ENCODE measurements at regions not wholly inside any gene's neighbourhood (a gene's known extent, or its start where the extent isn't known, plus 50 kb on each side); places are given as distances from the start of the nearest gene placed in this dataset.
A peak's percentile ranks its signal among the peaks of the same experiment; 100 is the strongest.

DNA sequence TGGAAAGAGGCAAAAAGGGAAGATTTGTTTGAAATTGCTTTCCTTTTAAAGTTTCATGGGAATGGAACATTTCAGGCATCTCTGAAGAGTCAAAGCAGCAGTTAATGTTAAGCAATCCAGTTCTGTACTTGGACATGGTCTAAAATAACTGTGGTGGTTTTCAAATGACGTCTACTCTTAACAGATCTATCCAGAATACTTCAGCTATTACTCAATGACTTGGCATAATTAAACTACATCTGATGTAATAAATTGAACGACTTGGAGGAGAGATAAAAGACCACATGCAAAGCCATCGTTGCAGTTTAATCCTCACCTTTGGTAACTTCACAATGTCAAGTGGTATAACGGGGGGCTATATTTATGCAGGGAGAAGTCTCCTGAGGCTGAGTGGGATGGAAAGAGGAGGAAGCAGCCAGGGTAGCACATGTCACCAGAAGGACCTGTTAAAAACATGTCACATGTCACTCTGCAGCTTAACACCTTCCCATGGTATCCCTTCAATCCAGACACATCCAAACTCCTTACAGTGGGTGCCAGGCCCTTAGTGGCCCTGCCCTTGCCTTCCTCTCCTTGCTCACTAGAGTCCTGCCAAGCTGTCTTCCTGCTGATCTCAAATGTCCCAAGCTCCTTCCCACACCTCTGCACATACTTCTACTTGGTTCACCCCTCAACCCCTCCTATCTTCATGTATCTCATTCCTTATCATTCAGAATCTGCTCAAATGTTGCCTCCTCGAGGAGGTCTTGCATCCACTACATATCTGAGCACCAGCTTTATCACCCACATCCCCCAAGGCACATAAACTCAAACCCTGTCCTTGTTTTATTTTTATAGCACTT lies 327.8 kb downstream of the SUCLA2 start:
- Histone ChIP-seq H3K36me3 (no peaks in the 10 kb centered on the region), H3K4me3 (no peak overlapping the region), H3K9me3 (no peaks in the 10 kb centered on the region), H3K27me3 (no peaks in the 10 kb centered on the region), H3K4me1 (no peaks in the 10 kb centered on the region), H3K27ac (replicated peaks in 1 of 4) (peak overlapping the region in 1 of 4 donors; percentile 31)
- TF ChIP-seq EP300 (IDR thresholded peaks at IDR 0.05): no peak
- TF ChIP-seq POLR2A (IDR thresholded peaks at IDR 0.05; ENCODE audit: low read depth): no peak
- no peak for TF ChIP-seq POLR2AphosphoS5 (IDR thresholded peaks at IDR 0.05)
- TF ChIP-seq, protein P1, sequence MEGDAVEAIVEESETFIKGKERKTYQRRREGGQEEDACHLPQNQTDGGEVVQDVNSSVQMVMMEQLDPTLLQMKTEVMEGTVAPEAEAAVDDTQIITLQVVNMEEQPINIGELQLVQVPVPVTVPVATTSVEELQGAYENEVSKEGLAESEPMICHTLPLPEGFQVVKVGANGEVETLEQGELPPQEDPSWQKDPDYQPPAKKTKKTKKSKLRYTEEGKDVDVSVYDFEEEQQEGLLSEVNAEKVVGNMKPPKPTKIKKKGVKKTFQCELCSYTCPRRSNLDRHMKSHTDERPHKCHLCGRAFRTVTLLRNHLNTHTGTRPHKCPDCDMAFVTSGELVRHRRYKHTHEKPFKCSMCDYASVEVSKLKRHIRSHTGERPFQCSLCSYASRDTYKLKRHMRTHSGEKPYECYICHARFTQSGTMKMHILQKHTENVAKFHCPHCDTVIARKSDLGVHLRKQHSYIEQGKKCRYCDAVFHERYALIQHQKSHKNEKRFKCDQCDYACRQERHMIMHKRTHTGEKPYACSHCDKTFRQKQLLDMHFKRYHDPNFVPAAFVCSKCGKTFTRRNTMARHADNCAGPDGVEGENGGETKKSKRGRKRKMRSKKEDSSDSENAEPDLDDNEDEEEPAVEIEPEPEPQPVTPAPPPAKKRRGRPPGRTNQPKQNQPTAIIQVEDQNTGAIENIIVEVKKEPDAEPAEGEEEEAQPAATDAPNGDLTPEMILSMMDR (IDR thresholded peaks at IDR 0.05): no peak
- intact Hi-C loops (cut with DNase I): no loop called here
- 33% methylated on average over 5 of the region's 5 CpGs for WGBS
- DNase-seq (ENCODE audit: extremely low spot score): no peak

DNA sequence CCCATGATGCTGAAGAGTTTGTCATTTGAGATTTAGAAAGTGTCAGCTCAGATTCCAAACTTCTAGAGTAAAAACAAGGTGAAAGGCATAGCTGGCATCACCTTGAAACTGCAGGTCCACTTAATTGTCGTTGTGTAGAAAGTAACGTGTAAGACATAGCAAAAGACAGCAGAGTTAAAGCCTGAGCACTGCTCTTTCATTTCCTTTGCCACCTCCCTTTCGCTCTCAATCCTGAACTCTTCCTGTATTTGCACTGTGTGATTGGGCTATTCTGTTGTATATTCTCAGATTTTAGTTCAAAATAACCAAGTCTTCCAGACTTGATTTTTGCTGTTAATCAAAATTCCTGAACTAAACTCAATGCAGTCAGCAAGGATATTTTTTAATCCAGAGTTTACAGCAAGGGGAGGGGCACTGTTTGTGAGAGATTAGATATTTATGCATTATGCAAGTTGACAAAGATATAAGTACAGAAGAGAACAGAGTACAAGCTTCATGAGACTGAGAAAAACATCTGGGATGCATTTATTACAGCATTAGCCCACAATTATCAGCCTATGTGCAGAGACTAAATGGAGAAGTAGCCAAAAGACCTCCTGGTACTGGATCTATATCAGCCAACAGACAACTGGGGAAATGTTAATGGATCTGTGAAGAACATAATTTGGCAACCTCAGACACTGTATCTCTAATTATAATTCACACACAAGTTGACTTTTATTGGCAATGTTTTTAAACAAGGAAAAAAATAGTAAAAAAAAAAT lies 328.6 kb downstream of the SUCLA2 start:
- intact Hi-C loops (cut with DNase I): no loop called here
- Histone ChIP-seq H3K27ac (replicated peaks in 1 of 4) (peak overlapping the region in 1 of 4 donors; percentile 31), H3K4me3 (no peak overlapping the region), H3K36me3 (no peaks in the 10 kb centered on the region), H3K9me3 (no peaks in the 10 kb centered on the region), H3K27me3 (no peaks in the 10 kb centered on the region), H3K4me1 (no peaks in the 10 kb centered on the region)
- DNase-seq (ENCODE audit: extremely low spot score): no peak
- TF ChIP-seq, protein P1 (IDR thresholded peaks at IDR 0.05): no peak
- no peak for TF ChIP-seq POLR2AphosphoS5 (IDR thresholded peaks at IDR 0.05)
- no peak for TF ChIP-seq EP300 (IDR thresholded peaks at IDR 0.05)
- TF ChIP-seq POLR2A (IDR thresholded peaks at IDR 0.05; ENCODE audit: low read depth): no peak
- 69% methylated on average over 3 of the region's 3 CpGs for WGBS

DNA sequence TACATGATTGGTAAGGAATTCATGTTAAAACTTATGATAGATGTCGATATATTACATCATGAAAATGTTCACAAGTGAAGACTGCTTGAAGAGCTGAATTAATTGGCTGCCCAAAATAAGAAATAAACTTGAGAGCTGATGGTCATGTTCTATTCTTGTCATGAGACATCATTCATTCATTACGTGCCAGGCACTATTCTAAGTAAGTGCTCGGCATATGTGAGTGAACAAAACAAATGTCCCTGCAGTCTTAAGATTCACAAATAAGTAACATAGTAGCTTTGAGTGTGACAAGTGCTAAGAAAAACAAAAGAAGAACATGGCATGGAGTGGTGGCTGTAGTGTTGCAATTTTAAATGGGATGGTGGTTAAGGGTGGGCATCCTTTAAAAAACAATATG lies 329.3 kb downstream of the SUCLA2 start:
- Histone ChIP-seq H3K9me3 (no peaks in the 10 kb centered on the region), H3K36me3 (no peaks in the 10 kb centered on the region), H3K4me1 (no peaks in the 10 kb centered on the region), H3K4me3 (no peak overlapping the region), H3K27ac (replicated peaks in 1 of 4) (no peak overlapping the region), H3K27me3 (no peaks in the 10 kb centered on the region)
- no peak for DNase-seq (ENCODE audit: extremely low spot score)
- TF ChIP-seq POLR2A (IDR thresholded peaks at IDR 0.05; ENCODE audit: low read depth): no peak
- TF ChIP-seq EP300 (IDR thresholded peaks at IDR 0.05): no peak
- TF ChIP-seq, protein P1 (IDR thresholded peaks at IDR 0.05): no peak
- TF ChIP-seq POLR2AphosphoS5 (IDR thresholded peaks at IDR 0.05): no peak
- intact Hi-C loops (cut with DNase I): no loop called here
- 78% methylated on average over 3 of the region's 3 CpGs for WGBS

DNA sequence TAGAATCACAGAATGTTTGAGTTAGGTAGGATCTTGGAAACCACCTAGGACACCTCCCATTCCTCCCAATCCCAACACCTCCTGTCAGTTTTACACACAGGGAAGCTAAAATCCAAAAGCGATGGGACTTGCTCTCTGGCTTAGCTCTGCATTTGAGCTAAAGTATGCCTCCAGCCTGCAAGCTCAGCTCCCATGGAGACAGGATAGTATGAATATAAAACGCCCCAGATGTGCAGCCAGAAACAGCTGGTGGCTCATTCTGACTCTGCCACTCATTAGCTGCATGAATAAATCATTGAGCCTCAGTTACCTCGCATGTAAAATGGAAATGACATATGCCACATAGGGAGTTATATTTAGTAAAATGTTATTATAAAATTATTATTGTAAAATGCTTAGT lies 336.0 kb downstream of the SUCLA2 start:
- WGBS: 77% methylated on average over 3 of the region's 3 CpGs

More for the DNA sequence above, 336.0 kb downstream of the SUCLA2 start:
- Histone ChIP-seq H3K4me1 (no peaks in the 10 kb centered on the region), H3K36me3 (no peaks in the 10 kb centered on the region), H3K9me3 (peaks cover 0 to 2% (median 0%) of the 10 kb centered on the region in 4 donors), H3K27ac (replicated peaks in 1 of 4) (no peak overlapping the region), H3K27me3 (no peaks in the 10 kb centered on the region), H3K4me3 (no peak overlapping the region)
- no peak for DNase-seq (ENCODE audit: extremely low spot score)
- TF ChIP-seq, protein P1 (IDR thresholded peaks at IDR 0.05): no peak
- no peak for TF ChIP-seq POLR2A (IDR thresholded peaks at IDR 0.05; ENCODE audit: low read depth)
- no peak for TF ChIP-seq POLR2AphosphoS5 (IDR thresholded peaks at IDR 0.05)
- TF ChIP-seq EP300 (IDR thresholded peaks at IDR 0.05): no peak
- intact Hi-C loops (cut with DNase I): no loop called here

Data from esophagus muscularis mucosa (tissue), 4 donors.